NCI-H2107 treated with DMSO at 0.1 percent for 48 hours (cell line): ENCODE measurements at regions not wholly inside any gene's neighbourhood (a gene's known extent, or its start where the extent isn't known, plus 50 kb on each side); places are given as distances from the start of the nearest gene placed in this dataset.

Source experiments
- DNase-seq: peaks from one replicate; lab custom pipeline; 2025; ENCODE audit not compliant: unreplicated experiment; lab: John Stamatoyannopoulos, UW

DNA sequence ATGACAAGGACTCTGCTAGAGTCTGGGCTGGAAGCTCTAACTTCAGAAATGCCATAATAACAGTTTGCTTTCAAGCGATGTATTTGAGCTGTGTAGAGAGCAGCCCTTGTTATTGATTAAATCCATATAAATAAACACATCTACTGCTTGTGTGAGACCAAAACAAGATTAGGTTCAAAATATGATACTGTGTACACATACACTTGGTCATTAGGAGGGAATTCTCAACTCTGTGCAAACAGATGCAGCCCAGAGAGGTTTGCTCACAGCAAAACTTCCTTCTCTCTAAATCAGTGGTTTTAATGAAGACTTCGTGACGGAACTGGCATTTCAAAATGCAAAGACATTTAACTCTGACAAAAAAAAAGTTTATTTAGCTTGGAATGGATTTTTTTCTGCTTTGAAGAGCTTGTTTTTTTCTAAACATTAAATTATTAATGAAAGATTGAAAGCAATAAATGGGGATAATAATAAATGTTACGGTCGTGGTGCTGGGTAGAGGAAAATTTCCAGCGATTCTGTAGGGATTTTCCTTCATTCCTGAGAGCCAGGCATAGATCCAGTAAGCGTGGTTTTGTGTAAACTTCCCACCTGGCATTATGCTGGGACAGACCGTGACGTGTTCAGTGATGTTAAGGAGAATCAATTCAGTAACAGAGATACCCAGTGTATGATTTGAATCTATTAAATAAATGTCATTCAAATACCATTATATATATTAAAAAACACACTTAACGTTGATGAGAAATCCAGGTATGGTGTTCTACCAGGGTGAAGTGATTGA, 213.7 kb downstream of the TEX29 start:
- DNase-seq: peak; percentile 86

DNA sequence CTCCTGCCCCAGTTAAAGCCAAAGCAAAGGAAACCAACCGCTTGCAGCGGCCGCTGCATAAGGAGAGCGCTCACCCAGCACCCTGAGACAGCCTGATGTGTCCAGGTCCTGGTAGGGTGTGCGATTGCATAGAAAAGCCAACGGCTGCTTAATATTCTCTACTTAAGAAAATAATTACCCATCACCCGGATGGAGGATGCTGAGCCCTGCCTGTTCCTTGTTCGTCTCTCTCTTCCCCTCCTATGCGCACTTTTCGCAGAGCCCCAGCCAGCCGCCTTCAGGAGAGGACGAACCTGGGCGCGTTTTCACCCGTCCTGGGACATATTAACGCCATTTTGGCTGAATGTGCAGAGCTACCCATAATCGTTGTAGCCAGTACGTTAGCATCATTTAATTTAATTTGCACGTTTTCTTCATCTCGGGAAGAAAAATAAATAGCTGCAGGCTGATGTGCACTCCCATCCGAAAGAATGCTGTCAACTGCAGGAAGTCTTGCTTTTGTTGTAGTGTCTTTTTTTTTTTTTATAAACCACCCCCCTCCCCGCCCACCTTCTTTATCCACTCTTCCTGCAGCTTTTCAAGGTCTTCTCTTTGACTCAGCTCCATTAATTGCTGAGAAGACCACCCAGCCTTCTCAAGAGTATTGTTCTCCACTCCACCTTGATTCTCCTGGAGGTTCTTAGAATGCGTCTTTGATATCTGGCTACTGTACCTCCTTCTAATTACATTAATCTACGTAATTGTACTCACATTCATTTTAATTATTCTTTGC, 214.5 kb downstream of the TEX29 start:
- no peak for DNase-seq

DNA sequence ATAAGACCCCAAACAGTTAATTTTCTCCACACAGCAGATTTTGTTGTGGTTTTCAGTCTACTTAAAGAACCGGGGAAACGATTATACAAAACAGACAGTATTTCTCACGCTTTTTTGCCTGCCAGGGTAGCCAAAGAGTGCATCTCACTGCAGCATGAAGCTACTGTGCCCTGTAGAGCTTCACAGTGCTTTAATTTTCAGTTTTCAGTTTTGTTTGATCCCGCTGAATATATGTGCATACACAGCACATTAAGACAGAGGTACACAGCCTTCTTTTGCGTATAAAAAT, 215.0 kb downstream of the TEX29 start:
- DNase-seq: no peak

DNA sequence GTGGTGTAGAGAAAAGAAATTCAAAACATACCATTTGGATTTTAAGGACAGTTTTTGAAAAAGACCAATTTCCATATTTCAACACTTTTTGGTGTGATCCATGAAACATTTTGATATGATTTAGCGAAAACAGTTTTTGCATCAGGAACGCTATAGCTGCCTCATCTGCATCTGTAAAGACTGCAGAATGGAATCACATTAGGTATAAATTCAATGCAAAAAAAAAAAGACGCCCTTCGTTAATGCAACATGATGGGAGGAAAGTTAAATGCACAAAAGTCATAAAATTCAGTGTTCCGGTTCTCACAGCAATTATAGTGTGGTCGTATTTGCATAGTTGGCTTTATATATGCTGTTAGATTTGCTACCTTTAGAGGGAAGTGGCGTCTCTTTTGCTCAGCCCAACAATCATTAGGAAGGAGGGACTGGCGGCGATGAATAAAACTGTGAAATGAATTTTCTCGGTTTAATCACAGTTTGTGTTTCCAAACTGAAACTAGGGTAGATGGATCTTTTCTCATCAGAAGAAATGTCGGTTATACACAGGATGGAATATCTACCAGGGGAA, 215.7 kb downstream of the TEX29 start:
- DNase-seq: no peak

DNA sequence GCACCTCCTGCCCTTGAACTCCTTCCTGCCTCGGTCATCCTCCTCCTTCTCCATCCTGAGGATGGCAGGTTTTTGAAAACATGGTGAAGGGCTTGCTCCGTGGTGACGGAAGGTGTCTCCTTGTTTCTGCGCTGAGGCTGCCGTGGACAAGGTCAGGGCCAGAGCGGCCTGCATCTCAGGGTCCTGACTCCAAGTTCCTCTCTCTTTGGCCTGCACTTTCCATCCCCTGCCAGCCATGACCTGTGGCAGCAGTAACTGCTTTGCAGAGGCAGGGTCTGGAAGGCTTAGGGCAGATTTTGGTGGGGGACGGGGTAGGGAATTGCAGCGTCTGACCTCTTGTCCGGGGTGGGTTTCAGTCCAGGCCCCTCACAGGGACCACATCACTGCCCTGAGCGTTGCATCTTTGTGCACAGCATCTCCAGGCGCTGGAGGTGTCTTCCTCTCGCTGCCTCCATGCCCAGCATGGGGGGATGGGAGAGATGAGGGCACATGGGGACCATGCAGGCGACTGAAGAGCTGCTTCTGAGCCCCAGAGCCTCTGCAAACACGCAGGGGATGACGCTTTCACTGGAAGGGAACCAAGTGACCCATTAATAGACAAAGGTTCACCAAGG, 216.8 kb downstream of the TEX29 start:
- no peak for DNase-seq

DNA sequence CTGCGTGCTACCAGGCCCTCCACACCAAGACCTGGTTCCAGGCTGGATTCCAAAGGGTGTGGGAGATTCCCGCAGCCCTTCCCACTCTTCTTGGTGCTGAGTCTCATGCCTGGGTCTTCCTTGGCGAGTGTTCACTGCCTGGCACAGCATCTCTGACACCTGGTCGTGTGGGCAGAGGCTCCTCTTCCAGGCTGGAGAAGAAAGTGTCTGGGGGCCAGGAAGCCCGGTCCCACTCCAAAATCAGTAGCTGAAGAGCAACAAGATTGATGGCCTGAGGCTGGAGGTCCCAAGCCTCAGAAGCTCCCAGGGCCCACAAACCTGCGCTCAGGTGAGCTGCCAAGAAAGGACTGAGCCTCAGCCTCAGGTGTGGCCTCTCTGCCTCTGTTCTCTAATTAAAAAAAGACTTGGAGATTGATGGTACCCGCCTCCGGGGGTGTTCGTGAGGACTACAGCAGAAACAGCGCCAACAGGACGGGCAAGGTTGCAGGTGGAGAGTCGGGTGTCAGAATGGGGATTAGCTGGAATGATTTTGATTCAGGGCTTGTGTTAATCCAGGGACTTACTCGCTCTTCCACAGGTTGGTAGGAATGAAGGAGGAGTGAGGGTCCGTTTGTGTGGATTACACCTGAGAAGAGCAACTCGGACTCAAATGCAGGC, 217.5 kb downstream of the TEX29 start:
- no peak for DNase-seq

DNA sequence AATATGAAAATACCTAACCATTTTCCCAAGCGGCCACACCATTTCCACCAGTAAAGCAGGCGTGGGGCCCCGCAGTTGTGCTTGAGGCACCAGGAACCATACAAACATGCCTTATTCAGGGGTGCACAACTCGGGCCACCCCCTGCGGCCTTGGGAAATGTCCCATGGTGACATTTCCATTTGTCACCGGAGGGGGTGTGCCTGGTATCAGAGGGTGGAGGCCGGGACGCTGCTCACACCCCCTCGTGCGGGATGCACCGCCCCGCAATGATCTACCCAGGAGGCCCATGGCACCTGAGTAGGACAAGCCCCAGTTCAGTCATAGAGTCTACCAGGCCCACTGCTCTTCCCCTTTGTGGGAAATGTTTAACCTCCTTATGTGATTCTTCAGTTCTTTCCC, 218.8 kb downstream of the TEX29 start:
- no peak for DNase-seq

DNA sequence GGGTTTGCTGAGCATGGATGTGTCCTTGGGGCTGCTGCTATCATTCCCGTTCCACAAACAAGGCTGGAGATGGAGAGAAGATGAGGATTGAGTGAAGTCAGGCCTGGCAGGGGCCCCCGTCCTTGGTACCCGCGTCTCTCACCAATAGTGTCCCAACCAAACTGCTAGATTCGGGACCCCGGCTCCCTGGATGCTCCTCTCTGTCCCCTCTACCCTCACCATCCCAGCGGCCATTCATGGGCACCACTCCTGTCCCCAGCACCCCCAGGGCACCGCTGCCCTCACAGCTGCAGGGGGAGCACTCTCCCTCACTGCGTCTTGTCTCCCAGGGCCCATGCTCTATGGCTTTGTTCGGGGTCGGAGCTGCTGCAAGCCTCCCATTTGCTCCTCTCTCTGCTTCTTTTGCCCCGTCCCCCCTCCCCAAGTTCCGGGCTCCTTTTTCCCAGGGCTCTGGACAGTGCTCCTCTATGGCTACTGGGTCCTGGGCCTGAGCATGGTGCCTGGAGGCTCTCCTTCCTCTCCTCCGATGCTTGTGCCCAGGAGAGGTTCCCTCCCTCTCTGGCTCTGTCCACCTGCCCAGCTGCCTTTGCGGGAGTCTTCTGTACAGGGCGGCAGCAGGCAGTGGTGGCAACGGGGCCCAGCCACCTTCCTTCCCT, 219.5 kb downstream of the TEX29 start:
- DNase-seq: no peak

DNA sequence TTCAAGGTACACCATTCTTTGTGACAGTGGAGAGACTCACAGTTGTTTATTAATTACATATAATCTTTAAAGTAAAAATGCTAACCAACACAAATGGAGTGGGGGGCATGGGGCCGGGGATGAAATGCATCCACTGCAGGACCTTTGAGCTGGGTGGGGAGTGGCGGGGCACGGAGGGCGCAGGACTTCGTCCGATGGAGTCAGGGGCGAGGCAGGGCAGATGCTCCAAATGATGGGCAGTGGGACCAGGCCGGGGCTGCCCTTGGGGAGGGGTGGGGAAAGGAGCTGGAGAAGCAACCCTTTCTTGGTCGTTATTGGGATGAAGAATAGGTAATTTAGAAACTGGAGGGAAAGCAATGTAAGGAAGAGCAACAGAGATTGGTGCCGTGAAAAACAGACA, 220.0 kb downstream of the TEX29 start:
- no peak for DNase-seq

DNA sequence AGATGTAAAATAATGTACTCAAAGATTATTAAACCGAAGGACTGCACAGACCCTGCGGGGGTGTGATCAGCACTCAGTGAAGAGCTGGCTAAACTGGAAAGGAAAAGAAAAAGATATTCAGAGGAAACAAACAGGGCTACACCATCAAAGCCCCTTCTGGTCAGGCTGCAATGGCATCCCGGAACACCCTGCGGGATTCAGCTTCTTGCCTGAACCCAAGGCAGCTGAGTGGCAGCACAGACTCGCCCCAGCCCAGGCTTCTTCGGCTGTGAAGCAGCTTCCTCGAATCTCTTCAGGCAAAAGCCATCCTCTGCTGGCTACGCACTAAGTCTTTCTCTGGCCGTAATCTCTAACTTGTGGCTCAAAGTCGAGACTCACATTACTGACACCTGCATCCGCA, 220.9 kb downstream of the TEX29 start:
- no peak for DNase-seq

DNA sequence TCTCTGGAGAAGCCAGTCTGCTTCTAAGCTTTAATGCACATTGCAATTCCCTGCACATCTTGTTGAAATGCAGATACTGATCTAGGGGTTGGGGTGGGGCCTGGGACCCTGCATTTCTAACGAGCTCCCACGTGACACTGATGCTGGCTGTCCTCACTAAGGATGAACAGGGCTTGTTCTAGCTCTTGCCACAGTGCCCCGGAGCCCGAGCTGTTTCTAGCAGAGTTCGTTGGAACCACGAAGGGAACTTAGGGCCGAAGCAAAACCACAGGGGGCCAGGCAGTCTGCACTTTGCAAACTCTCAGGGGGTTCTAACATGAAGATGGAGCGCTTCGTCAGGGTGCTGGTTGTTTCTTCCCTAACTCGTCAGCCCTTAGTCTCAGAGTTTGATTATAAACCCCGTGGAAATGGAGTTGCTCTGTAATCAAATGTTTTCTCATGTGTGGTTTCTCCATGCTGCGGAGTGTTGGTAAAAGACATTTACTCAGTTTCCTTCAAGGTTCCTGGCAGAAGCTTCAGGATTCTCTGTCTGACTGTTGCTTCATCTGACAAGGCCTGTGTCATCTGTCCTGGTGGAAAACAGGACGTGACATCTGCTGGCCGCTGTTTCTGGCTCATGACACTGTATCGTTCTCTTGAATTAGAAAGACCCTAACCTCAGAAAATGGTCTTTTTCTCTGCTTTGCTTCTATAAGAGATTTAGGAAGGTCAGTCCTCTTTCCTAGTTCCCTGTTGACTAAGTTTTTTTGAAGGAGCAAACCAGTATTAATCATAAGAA, 221.5 kb downstream of the TEX29 start:
- DNase-seq: no peak

DNA sequence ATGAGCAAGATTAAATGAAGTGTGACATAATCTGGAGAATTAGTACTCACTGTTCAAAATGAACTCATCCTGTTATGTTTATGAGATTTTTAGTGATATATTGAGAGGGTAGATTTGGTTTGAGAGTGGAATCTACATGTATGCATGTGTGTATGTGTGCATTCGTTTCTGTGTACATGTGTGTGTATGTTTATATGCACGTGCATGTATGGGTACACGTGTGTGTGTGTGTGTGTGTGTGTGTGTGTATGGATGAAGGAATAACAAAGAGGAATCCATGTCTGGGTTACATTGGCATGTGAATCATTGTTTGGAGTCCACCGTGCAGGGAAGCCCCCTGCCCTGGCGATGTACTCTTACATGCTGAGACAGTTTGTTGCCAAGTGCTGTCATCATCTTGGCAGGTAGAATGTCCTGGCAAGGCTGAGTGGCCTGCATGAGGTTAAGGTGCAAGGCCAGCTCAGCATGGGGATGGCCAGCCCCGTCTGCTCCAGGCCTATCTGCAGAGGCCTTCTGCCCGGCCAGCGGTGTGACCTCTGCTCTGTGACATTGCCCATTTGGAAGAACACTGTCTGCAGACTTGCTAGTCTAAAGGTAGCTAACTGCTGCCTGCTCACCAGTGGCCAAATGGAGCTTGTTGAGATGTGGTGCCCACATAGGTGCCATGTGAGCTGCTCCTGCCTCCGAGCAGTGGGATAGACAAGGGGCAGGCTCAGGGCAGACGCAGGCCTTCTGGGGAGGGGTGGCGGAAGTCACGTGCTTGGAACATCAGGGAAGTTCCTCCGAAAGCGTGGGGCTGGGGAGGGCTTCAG, 222.3 kb downstream of the TEX29 start:
- DNase-seq: no peak

DNA sequence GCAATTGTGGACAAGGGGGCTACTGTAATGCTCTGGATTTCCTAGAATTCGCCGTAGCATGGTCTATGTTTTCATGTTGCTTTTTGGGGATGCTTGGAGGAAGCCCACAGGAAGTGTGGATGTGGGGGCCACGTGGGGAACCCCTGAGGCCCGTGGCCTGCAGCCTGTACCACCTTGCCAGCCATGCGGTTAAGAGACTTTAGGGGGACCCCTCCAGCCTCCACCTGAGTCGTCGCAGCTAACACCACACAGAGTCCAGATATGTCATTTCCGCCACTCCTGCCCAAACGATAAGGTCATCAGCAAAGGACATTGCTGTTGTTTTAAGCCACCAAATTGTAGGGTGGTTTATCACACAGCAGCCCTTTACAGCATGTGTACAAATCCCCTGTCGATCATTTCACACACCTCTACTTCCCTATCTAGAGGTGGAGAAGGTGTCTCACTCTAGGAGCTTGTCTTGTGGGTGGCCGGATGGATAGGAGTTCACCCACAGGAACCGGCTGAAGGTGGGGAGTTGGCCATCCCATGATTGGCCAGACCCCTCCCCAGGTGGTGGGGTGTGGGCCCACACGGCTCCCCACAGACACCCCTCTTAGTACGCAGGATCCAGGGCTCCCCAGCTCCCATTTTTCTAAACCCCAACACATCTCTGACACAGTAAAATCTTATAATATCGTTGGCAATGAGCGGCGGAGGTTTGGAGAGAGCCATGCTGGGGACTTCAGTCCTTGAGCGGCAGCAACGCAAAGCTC, 226.7 kb downstream of the TEX29 start:
- DNase-seq: no peak

DNA sequence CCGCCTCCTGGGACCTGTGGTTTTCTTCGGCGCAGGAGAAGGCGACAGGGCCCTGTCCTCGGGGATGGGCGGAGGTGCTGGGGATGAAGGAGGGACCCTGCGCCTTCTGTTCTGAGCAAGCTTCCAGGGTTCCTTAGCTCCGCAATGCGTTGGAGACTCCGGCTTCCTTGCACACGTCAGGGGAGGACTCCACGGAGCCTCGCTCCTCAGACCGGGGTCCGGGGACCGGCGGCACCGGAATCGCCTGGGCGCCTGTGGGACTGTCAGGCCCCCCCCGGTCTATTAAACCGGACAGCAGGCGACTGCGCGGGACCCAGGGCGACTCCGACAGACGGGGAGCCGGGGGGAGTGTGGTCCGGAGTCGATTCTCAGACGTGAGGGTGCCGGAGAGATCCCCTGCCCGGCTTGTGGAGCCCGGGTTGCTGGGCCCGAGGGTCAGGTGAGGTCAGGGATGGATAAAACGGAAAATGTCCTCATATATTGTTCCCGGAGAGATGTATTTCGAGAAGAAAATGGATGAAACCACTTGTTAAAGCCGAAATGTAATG, 227.4 kb downstream of the TEX29 start:
- DNase-seq: no peak

DNA sequence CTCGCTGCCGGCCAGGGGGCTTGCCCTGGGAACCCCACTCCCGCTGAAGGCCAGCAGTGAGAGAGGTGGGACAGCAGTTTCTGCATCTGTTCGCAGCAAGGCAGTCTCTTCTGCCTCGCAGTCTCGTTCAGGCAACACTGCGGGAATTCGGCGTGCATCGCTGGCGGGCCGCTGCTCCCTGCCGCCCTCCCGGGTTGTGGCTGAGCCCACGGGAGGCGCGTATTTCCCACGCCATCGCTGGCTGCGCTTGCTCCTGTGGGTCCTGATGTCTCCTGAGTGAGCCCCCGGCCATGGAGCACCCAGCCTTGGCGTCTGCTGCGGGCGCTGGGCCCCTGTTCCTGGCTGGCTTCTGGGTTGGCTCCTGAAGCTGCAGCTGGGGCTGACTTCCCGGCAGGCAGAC, 227.9 kb downstream of the TEX29 start:
- DNase-seq: no peak

DNA sequence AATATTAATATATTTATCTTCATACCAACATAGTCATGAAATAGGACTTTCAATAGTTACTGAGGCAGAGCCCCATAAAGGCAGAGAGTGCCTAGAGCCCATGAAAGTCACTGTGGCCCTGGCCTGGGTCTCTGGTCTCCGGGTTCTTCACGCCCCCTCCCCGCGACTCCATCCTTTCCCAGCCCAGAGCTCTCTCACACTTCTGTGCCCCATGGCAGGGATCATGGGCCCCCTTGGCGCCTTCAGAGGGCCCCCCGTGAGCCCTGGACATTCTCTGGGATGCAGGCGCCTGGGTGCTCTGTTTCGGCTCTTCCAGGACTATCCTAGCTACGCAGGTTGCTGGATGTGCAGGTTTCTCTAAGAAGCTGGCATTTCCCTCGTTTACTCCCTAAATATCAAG, 228.4 kb downstream of the TEX29 start:
- DNase-seq: no peak

DNA sequence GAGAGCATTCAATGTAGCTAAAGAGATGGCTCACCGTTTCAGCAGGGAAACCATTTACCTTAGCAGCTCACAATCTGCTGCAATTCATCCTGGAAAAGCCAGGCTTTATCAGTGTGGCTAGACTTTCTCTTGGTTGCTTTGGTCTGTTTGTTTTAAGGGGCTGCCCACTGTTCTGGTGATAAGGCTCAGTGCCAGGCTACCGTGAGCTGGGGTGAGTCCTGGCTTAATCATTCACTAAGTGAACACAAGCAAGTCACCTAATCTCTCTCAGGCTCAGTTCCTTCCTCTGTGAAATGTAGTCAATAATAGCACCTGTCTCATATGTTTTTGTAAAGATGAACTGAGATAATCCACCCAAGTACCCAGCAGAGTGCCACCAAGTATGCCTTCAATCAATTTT, 229.0 kb downstream of the TEX29 start:
- DNase-seq: no peak

DNA sequence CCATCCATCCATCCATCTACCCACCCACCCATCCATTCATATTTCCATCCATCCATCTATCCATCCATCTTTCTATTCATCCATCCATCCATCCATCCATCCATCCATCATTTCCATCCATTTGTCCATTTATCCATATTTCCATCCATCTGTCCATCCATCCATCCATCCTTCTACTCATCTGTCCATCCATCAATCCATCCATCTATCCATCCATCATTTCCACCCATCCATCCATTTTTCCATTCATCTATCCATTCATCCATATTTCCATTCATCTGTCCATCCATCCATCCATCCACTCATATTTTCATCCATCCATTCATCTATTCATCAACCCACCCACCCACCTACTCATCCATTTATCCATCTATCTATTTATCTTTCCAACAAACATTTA, 229.6 kb downstream of the TEX29 start:
- no peak for DNase-seq
